NAMALWA (cell line): ENCODE measurements at regions not wholly inside any gene's neighbourhood (a gene's known extent, or its start where the extent isn't known, plus 50 kb on each side); places are given as distances from the start of the nearest gene placed in this dataset.

Experiments used
- DNase-seq: peaks from one replicate; pipeline ENCODE4 v3.0.0-alpha.2; 2015; ENCODE audit warnings: low spot score

GRCh38 chr1:212190169-212190568, 95.0 kb upstream of the PPP2R5A start:
- no peak for DNase-seq

- DNase-seq, result no peak
Observed at GRCh38 chr1:212192261-212192998, 92.8 kb upstream of the PPP2R5A start.

DNA sequence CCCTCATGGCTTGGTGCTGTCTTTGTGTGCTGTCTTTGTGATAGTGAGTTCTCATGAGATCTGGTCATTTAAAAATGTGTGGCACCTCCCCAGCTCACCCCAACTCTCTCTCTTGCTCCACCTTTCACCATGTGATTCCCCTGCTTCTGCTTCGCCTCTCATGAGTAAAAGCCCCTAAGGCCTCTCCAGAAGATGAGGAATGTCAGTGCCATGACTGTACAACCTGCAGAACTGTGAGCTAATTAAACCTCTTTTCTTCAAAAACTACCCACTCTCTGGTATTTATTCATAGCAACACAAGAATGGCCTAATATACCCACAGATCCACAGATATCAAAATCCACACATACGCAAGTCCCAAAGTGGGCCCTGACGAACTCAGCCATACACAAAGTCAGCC, 88.9 kb upstream of the PPP2R5A start:
- no peak for DNase-seq

DNA sequence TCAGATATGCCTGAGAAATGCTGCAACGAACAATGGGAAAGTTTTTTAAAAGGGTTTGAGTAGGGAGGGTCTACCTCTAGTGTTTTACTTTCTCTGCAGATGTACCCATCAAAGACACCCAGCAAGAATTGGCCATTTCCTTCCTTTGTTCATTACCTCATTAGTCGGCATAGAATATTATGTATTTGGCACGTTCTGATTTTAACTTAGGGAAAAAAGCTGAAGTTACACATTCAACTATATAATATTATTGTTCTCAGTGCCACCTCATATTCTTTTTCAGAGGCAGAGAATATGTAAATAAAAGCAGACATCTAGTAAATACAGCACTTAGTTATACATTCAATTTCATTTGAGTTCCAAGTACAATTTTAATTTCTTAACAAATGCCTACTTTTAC, 83.7 kb upstream of the PPP2R5A start:
- no peak for DNase-seq

DNA sequence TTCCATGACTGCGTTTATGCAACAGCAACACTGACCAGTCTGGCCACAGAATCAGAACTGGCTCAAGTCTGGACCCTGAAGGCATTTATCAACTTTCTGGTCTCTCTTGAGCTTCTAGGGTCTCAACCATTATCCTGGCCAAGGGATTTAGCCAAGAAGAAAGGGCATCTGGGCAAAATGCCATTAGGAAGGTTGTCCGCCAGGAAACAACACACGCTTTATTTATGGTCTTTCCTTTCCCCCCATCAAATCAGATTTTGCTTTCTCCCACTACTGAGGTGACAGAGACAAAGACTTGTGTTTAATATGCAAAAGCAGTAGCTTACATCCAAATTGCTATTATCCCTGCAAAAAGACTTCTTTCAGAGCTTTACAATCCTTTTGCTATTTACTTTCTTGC, 81.6 kb upstream of the PPP2R5A start:
- DNase-seq, result no peak

- DNase-seq, result no peak
Observed at GRCh38 chr1:212205006-212205405, 80.2 kb upstream of the PPP2R5A start.

GRCh38 chr1:212205843-212206242, 79.4 kb upstream of the PPP2R5A start:
- no peak for DNase-seq

DNA sequence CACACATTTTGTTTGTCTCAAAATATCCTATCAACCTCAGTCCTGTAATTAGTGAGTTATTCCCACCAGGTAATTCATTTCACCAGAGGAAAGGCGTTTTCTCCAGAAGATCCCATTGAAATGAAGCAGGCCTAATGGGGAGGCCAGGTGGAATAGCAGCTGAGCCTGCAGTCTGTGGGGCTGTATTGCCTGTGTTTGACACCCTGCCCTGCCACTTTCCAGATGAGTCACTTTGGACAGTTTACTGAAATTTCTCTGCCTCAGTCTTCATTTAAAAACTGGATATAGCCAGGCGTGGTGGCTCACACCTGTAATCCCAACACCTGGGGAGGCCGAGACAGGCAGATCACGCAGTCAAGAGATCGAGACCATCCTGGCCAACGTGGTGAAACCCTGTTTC, 78.1 kb upstream of the PPP2R5A start:
- DNase-seq, result no peak

DNA sequence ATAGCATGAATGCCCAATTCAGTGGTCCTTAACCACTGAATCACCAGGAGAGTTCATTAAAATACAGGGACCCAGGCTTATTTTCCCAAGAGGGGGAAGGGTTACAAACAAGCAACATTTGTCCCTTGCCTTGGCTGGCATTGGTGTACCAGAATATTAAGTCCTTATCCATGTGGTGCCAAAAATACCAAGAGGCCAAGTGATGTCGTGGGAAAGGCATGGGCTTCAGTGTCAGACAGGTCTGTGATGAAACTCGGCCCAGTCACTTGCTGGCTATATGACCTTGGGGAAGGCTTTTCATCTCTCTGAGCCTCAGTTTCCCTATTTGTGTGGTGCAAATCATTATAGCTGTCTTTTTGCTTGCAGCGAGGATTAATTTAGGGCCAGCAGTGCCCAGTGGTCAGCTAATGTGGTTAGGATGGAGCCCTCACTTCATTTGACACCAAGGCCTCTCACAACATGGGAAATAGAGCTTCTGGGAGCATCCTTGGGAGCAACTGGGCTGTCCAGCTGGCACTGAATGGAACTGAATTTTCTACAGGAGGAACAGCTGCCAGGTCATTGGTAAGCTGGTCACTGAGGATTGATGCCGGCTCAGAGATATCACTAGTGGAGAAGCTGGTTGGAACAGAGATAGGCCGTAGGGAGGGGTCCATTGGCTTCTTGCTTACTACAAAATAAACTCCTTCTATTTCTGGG, 77.2 kb upstream of the PPP2R5A start:
- no peak for DNase-seq

DNA sequence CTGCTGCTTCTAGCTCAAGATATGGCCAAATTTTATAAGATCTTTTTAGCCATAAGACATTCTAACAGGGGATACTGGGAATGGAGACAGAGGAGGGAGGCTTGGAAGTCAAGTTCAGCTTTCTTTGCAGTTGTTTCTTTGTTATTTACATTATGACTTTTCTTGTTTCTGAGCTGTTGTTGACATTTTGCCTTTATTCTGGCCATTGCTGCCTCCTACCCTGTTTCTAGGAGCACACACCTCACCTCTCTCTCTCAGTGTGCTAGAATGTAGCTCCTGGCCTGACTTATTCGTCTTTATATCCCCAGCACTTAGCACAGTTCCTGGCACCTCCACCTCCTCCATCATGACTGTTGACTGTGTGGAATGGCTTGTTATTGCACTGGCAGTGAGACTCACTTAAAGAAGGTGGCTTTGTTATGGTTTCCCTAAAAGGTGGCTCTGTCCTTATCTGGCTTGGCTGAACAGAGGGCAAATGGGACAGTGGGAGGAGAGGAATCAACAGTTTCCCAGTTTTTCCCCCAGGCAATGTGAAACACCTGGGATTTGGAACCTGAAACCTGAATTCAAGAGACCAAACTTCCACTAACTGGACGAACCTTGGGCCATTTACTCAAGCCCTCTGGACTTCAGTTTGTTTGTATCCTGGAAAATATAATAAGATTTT, 76.1 kb upstream of the PPP2R5A start:
- no peak for DNase-seq

DNA sequence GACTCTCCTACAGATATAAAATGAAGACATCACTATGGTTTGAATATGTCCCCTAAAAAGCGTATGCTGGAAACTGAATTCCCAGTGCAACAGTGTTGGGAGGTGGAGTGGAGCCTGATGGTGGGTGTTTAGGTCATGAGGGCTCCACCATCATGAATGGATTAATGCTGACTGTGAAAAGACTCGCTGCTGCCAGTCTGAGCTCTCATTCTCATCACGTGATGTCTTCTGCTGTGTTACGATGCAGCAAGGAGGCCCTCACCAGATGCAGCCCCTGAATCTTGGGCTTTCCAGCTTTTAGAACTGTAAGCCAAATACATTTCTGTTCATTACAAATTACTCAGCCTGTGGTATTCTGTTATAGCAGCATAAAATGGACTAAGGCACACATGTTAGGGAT, 73.8 kb upstream of the PPP2R5A start:
- DNase-seq, result no peak

- DNase-seq, result no peak
Observed at GRCh38 chr1:212212343-212212742, 72.9 kb upstream of the PPP2R5A start.

DNA sequence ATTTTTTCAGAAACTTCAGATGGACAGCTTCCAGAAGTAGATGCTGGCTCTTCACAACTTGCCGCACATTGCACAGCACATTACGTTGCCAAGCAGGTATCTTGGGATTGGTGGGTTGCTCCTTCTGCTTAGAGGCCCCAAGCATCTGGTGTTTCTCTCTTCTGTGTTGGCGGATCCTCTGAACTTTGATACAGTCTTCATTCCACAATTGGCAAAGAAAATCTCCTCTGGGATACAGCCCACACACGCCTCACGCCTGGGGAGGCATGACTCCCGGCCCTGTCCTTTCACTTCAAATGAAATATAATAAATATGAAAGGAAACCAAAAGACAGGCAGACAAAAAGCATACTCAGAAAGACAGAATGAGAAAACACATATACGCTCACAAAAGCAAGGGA, 72.3 kb upstream of the PPP2R5A start:
- DNase-seq, result no peak

- DNase-seq, result no peak
Observed at GRCh38 chr1:212213784-212214183, 71.4 kb upstream of the PPP2R5A start.

- no peak for DNase-seq
Observed at GRCh38 chr1:212214325-212214724, 70.9 kb upstream of the PPP2R5A start.

GRCh38 chr1:212215910-212216309, 69.3 kb upstream of the PPP2R5A start:
- DNase-seq, result no peak

- no peak for DNase-seq
Observed at GRCh38 chr1:212217633-212218032, 67.6 kb upstream of the PPP2R5A start.

DNA sequence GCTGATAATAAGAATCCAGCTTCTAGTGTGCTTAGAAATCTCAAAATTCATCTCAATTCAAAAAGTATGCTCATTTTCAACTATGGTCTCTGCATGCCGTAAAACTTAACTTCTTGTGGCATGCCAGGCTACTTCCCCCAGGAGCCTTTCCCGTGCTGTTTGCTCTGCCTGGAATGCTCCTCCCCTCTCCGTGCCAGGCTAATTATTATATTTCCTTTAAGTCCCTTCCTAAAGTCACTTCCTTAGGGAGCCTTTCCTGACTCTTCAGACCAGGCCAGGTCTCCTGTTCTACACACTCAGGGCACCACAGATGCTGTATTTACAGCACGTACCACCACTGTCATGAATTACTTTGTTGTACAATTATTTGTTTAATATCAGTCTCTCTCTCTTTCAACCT, 67.1 kb upstream of the PPP2R5A start:
- no peak for DNase-seq

DNA sequence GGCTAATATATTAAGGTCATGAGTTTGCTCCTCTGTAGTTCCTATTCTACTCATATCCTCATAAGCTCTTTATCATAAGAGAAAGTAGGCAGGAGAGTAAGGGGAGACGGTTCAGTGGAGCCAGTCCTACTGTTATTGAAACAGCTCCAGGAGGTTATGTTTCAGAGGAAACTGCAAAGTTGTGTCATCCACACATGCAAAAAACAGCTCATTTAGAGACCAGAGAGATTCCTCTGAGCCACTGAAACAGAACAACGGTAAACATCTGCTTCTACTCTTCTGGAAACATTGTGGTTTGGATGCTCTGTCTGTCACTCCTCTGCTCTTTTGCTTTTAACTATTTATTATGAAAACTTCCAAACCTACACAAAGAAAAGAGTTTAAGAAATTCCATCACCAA, 66.3 kb upstream of the PPP2R5A start:
- DNase-seq, result peak; percentile 57

GRCh38 chr1:212219679-212220463, 65.3 kb upstream of the PPP2R5A start:
- no peak for DNase-seq

GRCh38 chr1:212221801-212222200, 63.4 kb upstream of the PPP2R5A start:
- DNase-seq, result no peak

DNA sequence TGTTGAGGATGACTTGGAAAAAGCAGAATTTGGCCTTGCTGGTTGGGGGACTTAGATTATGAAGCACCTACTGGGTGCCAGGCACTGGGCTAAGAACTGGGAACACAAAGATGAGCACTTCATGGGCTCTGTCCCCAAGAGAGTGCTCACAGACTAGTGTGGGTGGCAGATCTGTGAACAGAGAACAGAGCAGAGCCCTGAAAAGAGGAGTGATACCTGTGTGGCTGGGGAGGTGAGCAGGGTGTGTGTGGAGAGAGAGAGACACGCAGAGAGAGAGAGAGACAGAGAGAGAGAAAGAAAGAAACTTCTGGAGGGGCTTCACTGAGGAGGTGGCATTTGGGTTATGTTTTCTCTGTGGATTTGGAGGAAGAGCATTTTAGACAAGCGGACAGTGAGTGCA, 61.1 kb upstream of the PPP2R5A start:
- no peak for DNase-seq

- no peak for DNase-seq
Observed at GRCh38 chr1:212225416-212225815, 59.8 kb upstream of the PPP2R5A start.
